CD4-positive, alpha-beta T cell (primary cell): ENCODE measurements at regions not wholly inside any gene's neighbourhood (a gene's known extent, or its start where the extent isn't known, plus 50 kb on each side); places are given as distances from the start of the nearest gene placed in this dataset.

ENCODE experiments used
- ATAC-seq: fragments of 200-7000 bp; cut with Tn5 transposase; one replicate; pipeline ENCODE4 v1.10.0; 2022; ENCODE audit warnings: mild to moderate bottlenecking; ENCODE audit not compliant: poor library complexity
- CTCF ChIA-PET: fragments of 350-600 bp; sonication (Branson Sonifier 250); formaldehyde crosslinking; loops from one replicate; lab custom pipeline; 2021; ENCODE audit warnings: antibody characterized with exemption, inconsistent platforms; lab: Charles Lee
- POLR2A ChIA-PET: fragments of 350-600 bp; sonication (Branson Sonifier 250); formaldehyde crosslinking; loops from one replicate; lab custom pipeline; 2021; ENCODE audit warnings: antibody characterized with exemption, inconsistent platforms; lab: Charles Lee
- DNase-seq, 14 experiments: peaks; one replicate each; pipeline ENCODE4 v3.0.0-alpha.2; 2013 to 2020; ENCODE audit warnings: mixed read lengths in 2 of 14
- H3K27ac ChIP-seq, 2 donors: one replicate each; pipeline versions ENCODE4 v1.5.1 to v1.7.0; 2013; ENCODE audit warnings: low read length in 2 of 2, low read depth in 1 of 2, mild to moderate bottlenecking in 1 of 2
- H3K27me3 ChIP-seq, 2 experiments: 1 replicate in 1 of 2; 2 replicates in 1 of 2; pipeline versions ENCODE4 v1.6.1 to v1.7.0; 2013; ENCODE audit warnings: low read length in 2 of 2, control low read depth in 1 of 2, mild to moderate bottlenecking in 1 of 2, moderate library complexity in 1 of 2; ENCODE audit not compliant: insufficient read depth in 2 of 2, control insufficient read depth in 1 of 2
- H3K36me3 ChIP-seq: one replicate; pipeline ENCODE4 v1.6.1; 2013; ENCODE audit warnings: low read length, control low read depth; ENCODE audit not compliant: insufficient read depth
- H3K4me1 ChIP-seq: one replicate; pipeline ENCODE4 v1.6.1; 2013; ENCODE audit warnings: low read length, control low read depth; ENCODE audit not compliant: insufficient read depth
- H3K4me3 ChIP-seq: one replicate; pipeline ENCODE4 v1.5.1; 2013; ENCODE audit warnings: mild to moderate bottlenecking, low read length, moderate library complexity
- H3K9me3 ChIP-seq, 2 experiments: 1 replicate in 1 of 2; 2 replicates in 1 of 2; pipeline versions ENCODE4 v1.6.1 to v1.7.0; 2013; ENCODE audit warnings: low read length in 2 of 2, mild to moderate bottlenecking in 2 of 2, control low read depth in 1 of 2, moderate library complexity in 1 of 2; ENCODE audit not compliant: control insufficient read depth in 1 of 2, insufficient read depth in 1 of 2
- H3K27ac Mint-ChIP-seq: one replicate; pipeline ENCODE4 v1.8.0; 2020; ENCODE audit warnings: mixed read lengths
- H3K27me3 Mint-ChIP-seq: one replicate; pipeline ENCODE4 v1.8.0; 2021; ENCODE audit warnings: mixed read lengths
- H3K36me3 Mint-ChIP-seq: one replicate; pipeline ENCODE4 v1.8.0; 2021; ENCODE audit warnings: low read depth, mixed read lengths
- H3K4me1 Mint-ChIP-seq: one replicate; pipeline ENCODE4 v1.8.0; 2021; ENCODE audit warnings: low read depth, mixed read lengths
- H3K4me3 Mint-ChIP-seq: one replicate; pipeline ENCODE4 v1.8.0; 2020; ENCODE audit warnings: mild to moderate bottlenecking, mixed read lengths
- H3K9me3 Mint-ChIP-seq: one replicate; pipeline ENCODE4 v1.8.0; 2020; ENCODE audit warnings: mixed read lengths
- CTCF ChIP-seq: fragments of 200-600 bp; IDR thresholded peaks from one replicate; pipeline ENCODE4 v1.8.0; 2022; ENCODE audit warnings: antibody characterized with exemption, mild to moderate bottlenecking
- intact Hi-C, 2 experiments: fragments of 100-400 bp; cut with DNase I in 1 of 2; cut with micrococcal nuclease in 1 of 2; formaldehyde crosslinking; loops; one replicate each; pipeline versions ENCODE4 v1.15.1 to v1.9.0; 2023 to 2025; cut with DNase I, micrococcal nuclease

DNA sequence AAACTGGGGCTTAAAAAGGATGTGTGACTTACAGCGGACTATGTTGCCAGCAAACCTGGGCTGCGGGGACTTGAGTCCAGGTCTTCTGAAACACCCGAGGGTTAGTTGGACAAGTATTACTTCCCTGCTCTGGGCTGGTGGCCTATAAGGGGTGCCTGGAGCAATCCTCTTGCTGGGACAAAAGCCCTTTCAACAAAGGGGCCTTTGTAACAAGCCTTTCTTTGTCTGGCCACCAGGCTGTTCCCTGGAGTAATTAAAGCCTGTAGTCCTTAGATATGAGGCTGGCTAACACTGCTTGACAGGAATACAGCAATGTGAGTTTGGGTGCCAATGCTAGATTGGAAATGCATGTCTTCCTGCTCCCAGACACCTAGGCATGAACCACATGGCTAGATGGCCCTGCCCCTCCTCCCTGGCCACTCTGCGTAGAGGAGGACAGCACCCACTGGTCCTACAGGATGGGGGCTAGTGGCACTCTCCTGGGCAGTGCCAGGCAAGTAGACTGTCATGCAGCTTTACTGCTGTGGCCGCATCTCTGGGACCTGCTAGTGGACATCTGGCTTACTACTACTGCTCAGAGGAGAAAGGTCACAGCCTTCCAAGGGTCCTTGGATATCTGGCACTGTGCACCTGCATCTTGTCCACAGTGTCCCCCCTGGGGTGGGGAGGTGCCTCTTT lies 343.1 kb downstream of the ZSWIM6 start:
- Mint-ChIP-seq H3K27me3 (peaks cover 23% of the 10 kb centered on the region), H3K9me3 (no peaks in the 10 kb centered on the region), H3K4me1 (no peaks in the 10 kb centered on the region), H3K36me3 (no peaks in the 10 kb centered on the region), H3K4me3 (no peak overlapping the region), H3K27ac (no peak overlapping the region)
- no peak for DNase-seq
- Histone ChIP-seq H3K4me1 (no peaks in the 10 kb centered on the region), H3K4me3 (no peak overlapping the region), H3K27ac (no peak overlapping the region), H3K27me3 (no peaks in the 10 kb centered on the region), H3K36me3 (no peaks in the 10 kb centered on the region), H3K9me3 (no peaks in the 10 kb centered on the region)
- no peak for TF ChIP-seq CTCF
- ATAC-seq = no peak
- ChIA-PET CTCF (no interaction called here), POLR2A (no interaction called here)
- intact Hi-C loops = no loop called here

- no peak for DNase-seq
- H3K27ac Mint-ChIP-seq = no peak overlapping the region
- Histone ChIP-seq H3K27ac (no peak overlapping the region), H3K27me3 (no peaks in the 10 kb centered on the region), H3K4me3 (no peak overlapping the region), H3K9me3 (no peaks in the 10 kb centered on the region), H3K36me3 (no peaks in the 10 kb centered on the region), H3K4me1 (no peaks in the 10 kb centered on the region)
- intact Hi-C loops = no loop called here
- TF ChIP-seq CTCF = no peak
- H3K4me3 Mint-ChIP-seq = no peak overlapping the region
- ChIA-PET CTCF (no interaction called here), POLR2A (no interaction called here)
- no peaks in the 10 kb centered on the region for H3K36me3 Mint-ChIP-seq
- ATAC-seq = no peak
- no peaks in the 10 kb centered on the region for H3K9me3 Mint-ChIP-seq
- H3K4me1 Mint-ChIP-seq = no peaks in the 10 kb centered on the region
- H3K27me3 Mint-ChIP-seq = peaks cover 20% of the 10 kb centered on the region
Measured at GRCh38 chr5:61677220-61677619, 345.2 kb downstream of the ZSWIM6 start.

- DNase-seq (no peak), ATAC-seq (no peak)
- POLR2A ChIA-PET = no interaction called here
- H3K36me3 ChIP-seq = no peaks in the 10 kb centered on the region
- intact Hi-C loops = no loop called here
- Mint-ChIP-seq H3K4me3 (no peak overlapping the region), H3K27me3 (peaks cover 13% of the 10 kb centered on the region), H3K27ac (no peak overlapping the region), H3K4me1 (no peaks in the 10 kb centered on the region), H3K36me3 (no peaks in the 10 kb centered on the region), H3K9me3 (no peaks in the 10 kb centered on the region)
- no peaks in the 10 kb centered on the region for H3K4me1 ChIP-seq
- H3K9me3 ChIP-seq = no peaks in the 10 kb centered on the region
- CTCF ChIA-PET = no interaction called here
- H3K27me3 ChIP-seq = no peaks in the 10 kb centered on the region
- no peak for TF ChIP-seq CTCF
- no peak overlapping the region for H3K27ac ChIP-seq
- no peak overlapping the region for H3K4me3 ChIP-seq
Measured at GRCh38 chr5:61678966-61679365, 346.9 kb downstream of the ZSWIM6 start.
